PC-3 (cell line): ENCODE measurements at regions not wholly inside any gene's neighbourhood (a gene's known extent, or its start where the extent isn't known, plus 50 kb on each side); places are given as distances from the start of the nearest gene placed in this dataset.
"Not testable (repeated sequence)": the region's sequence is repeated elsewhere in the genome, so short reads cannot be mapped to it uniquely, and the experiment has no call there.

ENCODE experiments used
- EZH2 ChIP-seq: fragments of 300-600 bp; sonication (generic); IDR thresholded peaks from one replicate; pipeline ENCODE4 v1.6.1; 2017; ENCODE audit warnings: antibody characterized with exemption, mild to moderate bottlenecking, low read length; ENCODE audit not compliant: unreplicated experiment
- EZH2phosphoT487 ChIP-seq: fragments of 300-600 bp; sonication (generic); IDR thresholded peaks from 2 replicates; pipeline ENCODE4 v1.6.1; 2018; ENCODE audit warnings: mild to moderate bottlenecking, antibody characterized with exemption, low read length, borderline replicate concordance
- TF ChIP-seq, protein P1 (sequence below): fragments of 300-600 bp; sonication (generic); conservative IDR thresholded peaks from 2 replicates; pipeline ENCODE4 v1.5.1; 2017; ENCODE audit warnings: antibody characterized with exemption, low read depth, mild to moderate bottlenecking, low read length

DNA sequence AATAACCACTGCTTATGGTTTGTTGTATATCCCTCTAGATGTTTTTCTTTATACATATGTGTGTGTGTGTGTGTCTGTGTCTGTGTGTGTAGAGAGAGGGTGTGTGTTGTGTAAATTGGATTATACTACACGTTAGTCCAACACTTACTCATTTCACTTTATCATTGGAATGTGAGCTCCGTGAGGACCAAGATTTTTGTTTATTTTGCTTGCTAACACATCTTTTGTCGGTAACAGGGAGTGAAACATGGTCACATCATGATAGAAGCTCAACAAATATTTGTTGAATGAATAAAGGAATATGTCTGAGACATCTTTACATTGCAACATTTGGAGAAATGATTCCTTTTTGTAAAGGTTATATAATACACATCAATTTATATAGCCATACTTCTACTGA, 94.2 kb upstream of the ADORA2B start:
- TF ChIP-seq, protein P1, sequence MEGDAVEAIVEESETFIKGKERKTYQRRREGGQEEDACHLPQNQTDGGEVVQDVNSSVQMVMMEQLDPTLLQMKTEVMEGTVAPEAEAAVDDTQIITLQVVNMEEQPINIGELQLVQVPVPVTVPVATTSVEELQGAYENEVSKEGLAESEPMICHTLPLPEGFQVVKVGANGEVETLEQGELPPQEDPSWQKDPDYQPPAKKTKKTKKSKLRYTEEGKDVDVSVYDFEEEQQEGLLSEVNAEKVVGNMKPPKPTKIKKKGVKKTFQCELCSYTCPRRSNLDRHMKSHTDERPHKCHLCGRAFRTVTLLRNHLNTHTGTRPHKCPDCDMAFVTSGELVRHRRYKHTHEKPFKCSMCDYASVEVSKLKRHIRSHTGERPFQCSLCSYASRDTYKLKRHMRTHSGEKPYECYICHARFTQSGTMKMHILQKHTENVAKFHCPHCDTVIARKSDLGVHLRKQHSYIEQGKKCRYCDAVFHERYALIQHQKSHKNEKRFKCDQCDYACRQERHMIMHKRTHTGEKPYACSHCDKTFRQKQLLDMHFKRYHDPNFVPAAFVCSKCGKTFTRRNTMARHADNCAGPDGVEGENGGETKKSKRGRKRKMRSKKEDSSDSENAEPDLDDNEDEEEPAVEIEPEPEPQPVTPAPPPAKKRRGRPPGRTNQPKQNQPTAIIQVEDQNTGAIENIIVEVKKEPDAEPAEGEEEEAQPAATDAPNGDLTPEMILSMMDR, result not testable (repeated sequence)
- TF ChIP-seq EZH2, EZH2phosphoT487: not testable (repeated sequence)
